ENCODE measurements at regions not wholly inside any gene's neighbourhood (a gene's known extent, or its start where the extent isn't known, plus 50 kb on each side); places are given as distances from the start of the nearest gene placed in this dataset.

DNA sequence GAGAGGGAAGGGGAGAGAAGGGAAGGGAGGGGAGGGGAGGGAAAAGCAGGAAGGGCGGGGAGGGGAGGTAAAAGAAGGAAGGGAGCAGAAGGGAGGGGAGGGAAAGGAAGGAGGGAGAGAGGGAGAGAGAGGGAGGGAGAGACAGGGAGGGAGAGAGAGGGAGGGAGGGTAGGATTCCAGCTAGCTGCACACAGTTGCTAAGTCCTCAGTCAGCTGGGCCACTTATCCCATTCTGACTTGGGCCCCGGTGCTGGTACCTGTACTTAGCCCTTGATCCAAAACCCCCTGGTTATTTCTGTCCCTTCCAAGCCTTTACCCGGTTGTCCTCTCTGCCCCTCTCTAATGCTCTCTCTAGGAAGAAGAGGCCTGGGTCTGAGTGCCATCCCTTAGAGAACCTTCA, 211.4 kb downstream of the TTC32 start:
- ATAC-seq (no peak), DNase-seq (no peak)
- Mint-ChIP-seq H3K27me3 (ENCODE audit: low read depth) (no peaks in the 10 kb centered on the region), H3K4me1 (ENCODE audit: low read depth) (no peaks in the 10 kb centered on the region), H3K9me3 (no peaks in the 10 kb centered on the region), H3K36me3 (ENCODE audit: insufficient read depth) (no peaks in the 10 kb centered on the region), H3K4me3 (no peak overlapping the region)

DNA sequence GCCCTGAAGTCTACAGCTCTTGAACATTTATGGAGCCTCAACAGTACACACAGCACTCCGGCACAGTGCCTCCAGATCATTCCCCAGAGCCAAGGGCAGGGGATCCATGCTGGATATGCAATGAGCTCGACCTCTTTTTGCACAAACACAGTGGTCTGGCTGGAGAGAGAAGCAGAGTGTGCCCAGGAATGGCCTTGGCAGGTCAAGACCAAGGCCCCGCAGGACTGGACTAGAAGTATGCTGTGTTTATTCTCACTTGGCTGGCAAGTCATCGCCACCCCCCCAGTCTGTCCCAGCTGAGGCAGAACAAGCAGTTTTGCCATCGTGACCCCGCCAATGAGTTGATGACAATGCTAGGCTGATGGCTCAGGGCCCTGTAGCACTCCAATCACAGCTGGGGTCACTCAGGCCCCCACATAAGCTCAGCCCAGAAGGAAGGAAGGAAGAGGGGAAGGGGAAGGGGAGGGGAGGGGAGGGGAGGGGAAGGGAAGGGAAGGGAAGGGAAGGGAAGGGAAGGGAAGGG, 212.1 kb downstream of the TTC32 start:
- Mint-ChIP-seq H3K9me3 (no peaks in the 10 kb centered on the region), H3K4me3 (no peak overlapping the region), H3K27me3 (ENCODE audit: low read depth) (peaks cover 1% of the 10 kb centered on the region), H3K4me1 (ENCODE audit: low read depth) (no peaks in the 10 kb centered on the region), H3K36me3 (ENCODE audit: insufficient read depth) (no peaks in the 10 kb centered on the region)
- DNase-seq (no peak), ATAC-seq (no peak)

DNA sequence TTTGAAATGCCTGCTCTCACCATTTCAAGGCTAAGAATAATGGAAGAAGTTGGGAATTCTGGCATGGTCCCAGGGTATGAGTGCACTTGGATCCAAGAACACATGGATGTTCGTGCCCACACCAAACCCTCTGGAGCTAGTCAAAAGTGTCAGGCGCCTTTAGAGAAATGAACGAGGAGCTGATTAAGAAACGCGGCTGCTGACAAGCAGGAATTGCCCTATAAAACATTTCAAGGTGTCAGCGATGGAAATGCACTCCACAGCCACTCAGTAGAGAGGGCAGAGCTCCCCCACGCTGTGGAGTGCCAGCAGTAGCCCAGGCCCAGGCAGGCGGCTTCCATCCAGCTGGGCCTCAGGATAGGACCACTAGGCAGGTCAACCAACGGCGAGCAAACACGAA, 213.7 kb downstream of the TTC32 start:
- Mint-ChIP-seq H3K4me3 (no peak overlapping the region), H3K4me1 (ENCODE audit: low read depth) (no peaks in the 10 kb centered on the region), H3K9me3 (no peaks in the 10 kb centered on the region), H3K36me3 (ENCODE audit: insufficient read depth) (no peaks in the 10 kb centered on the region), H3K27me3 (ENCODE audit: low read depth) (peaks cover 5% of the 10 kb centered on the region)
- ATAC-seq: no peak
- DNase-seq: no peak

DNA sequence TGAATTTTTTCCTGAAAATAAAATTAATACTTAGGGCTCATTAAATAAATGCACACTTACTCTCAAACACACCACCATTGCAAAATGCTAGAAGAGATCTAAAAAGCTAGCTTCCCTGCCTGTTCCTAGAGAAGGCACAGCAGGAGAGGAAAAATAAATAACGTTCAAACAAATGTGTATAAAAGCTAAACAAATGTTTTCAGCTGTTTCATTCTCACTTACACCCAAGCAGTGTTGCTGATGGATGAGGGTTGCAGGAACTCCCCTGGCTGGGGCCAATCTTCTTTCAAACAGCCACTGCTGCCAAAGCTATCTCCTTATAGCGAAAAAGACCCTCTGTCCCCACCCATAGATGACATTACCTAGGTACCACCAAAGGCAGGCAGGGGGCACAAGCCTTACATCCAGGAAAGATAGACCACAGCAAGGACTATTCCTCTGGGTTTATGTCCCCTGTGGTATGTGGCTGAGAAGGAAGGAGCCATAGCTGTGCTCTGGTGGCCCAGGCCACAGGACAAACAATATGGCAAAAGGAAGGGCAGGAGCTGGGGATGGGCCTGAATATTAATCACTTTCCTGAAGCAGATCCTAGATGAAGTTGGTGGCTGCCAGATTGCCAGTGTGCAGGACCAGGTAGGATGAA, 214.6 kb downstream of the TTC32 start:
- H3K27me3 Mint-ChIP-seq (ENCODE audit: low read depth): peaks cover 5% of the 10 kb centered on the region
- H3K36me3 Mint-ChIP-seq (ENCODE audit: insufficient read depth): no peaks in the 10 kb centered on the region
- no peaks in the 10 kb centered on the region for H3K9me3 Mint-ChIP-seq
- no peaks in the 10 kb centered on the region for H3K4me1 Mint-ChIP-seq (ENCODE audit: low read depth)
- DNase-seq (no peak), ATAC-seq (no peak)
- H3K4me3 Mint-ChIP-seq: no peak overlapping the region

DNA sequence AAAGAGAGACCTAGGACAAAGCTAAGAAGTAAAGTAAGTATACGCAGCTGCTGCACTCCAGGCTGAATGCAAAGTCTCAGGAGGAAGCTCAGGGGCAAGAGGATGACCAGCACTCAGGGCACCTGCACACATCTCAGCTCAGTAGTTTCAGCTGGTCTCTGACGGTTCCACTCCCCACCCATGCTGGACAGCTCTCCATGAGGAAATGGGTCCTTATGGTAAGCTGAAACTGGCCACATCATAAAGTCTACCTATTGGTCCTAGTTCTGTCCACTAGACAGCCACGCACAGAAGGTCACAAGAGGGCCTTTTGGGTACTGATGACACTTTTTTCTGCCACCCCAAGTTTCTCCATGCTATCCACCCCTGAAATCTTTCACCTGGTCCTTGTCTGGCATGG, 215.3 kb downstream of the TTC32 start:
- H3K9me3 Mint-ChIP-seq: no peaks in the 10 kb centered on the region
- no peaks in the 10 kb centered on the region for H3K4me1 Mint-ChIP-seq (ENCODE audit: low read depth)
- H3K4me3 Mint-ChIP-seq: no peak overlapping the region
- no peaks in the 10 kb centered on the region for H3K36me3 Mint-ChIP-seq (ENCODE audit: insufficient read depth)
- DNase-seq: no peak
- ATAC-seq: no peak
- peaks cover 5% of the 10 kb centered on the region for H3K27me3 Mint-ChIP-seq (ENCODE audit: low read depth)

DNA sequence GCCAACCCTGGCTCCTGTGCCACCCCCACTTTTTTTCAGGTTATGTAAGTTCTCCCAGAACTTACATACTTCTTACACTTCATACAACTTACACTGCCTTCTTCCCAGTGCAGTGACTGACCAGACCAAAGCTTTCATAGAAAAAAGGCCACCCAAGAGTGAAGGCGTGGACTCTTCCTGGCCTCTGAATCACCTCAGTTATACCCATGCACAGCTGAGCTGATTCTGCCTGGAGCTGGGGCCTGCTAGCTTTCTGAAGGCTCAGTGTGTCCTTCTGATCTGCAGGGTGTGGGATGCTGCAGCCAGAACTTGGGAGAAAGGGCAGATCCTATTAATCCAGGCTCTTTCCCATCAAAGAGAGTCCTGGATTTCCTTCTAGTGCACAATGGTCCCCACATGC, 216.1 kb downstream of the TTC32 start:
- no peaks in the 10 kb centered on the region for H3K9me3 Mint-ChIP-seq
- DNase-seq (no peak), ATAC-seq (no peak)
- no peak overlapping the region for H3K4me3 Mint-ChIP-seq
- no peaks in the 10 kb centered on the region for H3K4me1 Mint-ChIP-seq (ENCODE audit: low read depth)
- H3K36me3 Mint-ChIP-seq (ENCODE audit: insufficient read depth): no peaks in the 10 kb centered on the region
- peaks cover 5% of the 10 kb centered on the region for H3K27me3 Mint-ChIP-seq (ENCODE audit: low read depth)

DNA sequence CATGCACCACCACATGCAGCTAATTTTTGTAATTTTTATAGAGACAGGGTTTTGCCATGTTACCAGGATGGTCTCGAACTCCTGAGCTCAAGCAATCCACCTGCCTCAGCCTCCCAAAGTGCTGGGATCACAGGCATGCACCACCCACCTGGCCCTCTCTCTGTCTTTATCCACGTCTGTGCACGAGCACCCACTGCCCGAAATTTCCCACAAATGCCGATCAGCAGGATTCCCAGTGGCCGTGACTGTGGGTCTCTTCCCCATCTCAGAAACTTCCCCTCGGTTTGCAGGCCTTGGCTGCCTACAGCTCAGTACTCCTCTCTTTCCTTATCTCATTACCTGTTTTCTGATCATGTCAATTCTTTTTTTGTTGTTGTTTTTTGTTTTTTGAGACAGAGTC, 217.3 kb downstream of the TTC32 start:
- H3K9me3 Mint-ChIP-seq: no peaks in the 10 kb centered on the region
- H3K4me3 Mint-ChIP-seq: no peak overlapping the region
- H3K4me1 Mint-ChIP-seq (ENCODE audit: low read depth): no peaks in the 10 kb centered on the region
- DNase-seq (no peak), ATAC-seq (no peak)
- H3K27me3 Mint-ChIP-seq (ENCODE audit: low read depth): peaks cover 5% of the 10 kb centered on the region
- no peaks in the 10 kb centered on the region for H3K36me3 Mint-ChIP-seq (ENCODE audit: insufficient read depth)

DNA sequence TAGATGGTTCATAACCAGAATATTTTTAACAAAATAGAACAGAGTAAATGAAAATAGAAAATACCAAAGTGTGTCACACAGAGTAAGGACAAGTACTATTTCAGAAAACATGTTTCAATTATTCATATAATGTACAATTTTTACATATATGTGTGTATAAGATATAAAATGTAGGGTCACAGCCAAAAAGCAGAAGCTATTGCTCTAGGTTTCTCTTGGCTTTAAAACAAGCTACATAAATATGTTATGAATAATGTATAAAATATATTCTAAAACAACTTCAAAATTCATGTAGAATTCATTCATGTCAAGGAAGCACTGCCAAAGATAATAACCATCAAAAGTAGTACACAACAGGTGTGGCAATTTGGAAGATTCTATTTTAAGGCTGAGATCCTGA, 218.2 kb downstream of the TTC32 start:
- no peak for ATAC-seq
- no peak overlapping the region for H3K4me3 Mint-ChIP-seq
- DNase-seq: no peak
- no peaks in the 10 kb centered on the region for H3K36me3 Mint-ChIP-seq (ENCODE audit: insufficient read depth)
- no peaks in the 10 kb centered on the region for H3K4me1 Mint-ChIP-seq (ENCODE audit: low read depth)
- no peaks in the 10 kb centered on the region for H3K9me3 Mint-ChIP-seq
- peaks cover 5% of the 10 kb centered on the region for H3K27me3 Mint-ChIP-seq (ENCODE audit: low read depth)

DNA sequence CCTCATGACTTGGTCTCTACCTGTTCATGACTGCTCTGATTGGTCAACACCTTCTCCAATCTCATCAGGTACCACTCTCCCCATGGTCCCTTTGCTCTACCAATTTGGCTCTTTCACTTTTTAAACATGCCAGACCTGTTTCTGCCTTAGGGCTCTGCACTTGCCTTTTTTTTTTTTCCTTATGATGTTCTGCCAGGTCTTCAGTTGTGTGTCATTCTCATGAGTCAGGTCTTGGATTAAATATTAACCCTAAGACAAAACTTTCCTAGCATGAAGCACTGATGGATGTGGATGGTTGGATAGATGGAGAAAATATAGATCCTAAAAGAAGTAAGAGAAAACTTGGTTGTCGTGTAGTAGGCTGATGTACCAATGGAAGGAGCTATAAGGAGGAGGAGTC, 219.3 kb downstream of the TTC32 start:
- Mint-ChIP-seq H3K36me3 (ENCODE audit: insufficient read depth) (no peaks in the 10 kb centered on the region), H3K4me3 (no peak overlapping the region), H3K4me1 (ENCODE audit: low read depth) (no peaks in the 10 kb centered on the region), H3K9me3 (no peaks in the 10 kb centered on the region), H3K27me3 (ENCODE audit: low read depth) (peaks cover 5% of the 10 kb centered on the region)
- no peak for DNase-seq
- ATAC-seq: no peak

DNA sequence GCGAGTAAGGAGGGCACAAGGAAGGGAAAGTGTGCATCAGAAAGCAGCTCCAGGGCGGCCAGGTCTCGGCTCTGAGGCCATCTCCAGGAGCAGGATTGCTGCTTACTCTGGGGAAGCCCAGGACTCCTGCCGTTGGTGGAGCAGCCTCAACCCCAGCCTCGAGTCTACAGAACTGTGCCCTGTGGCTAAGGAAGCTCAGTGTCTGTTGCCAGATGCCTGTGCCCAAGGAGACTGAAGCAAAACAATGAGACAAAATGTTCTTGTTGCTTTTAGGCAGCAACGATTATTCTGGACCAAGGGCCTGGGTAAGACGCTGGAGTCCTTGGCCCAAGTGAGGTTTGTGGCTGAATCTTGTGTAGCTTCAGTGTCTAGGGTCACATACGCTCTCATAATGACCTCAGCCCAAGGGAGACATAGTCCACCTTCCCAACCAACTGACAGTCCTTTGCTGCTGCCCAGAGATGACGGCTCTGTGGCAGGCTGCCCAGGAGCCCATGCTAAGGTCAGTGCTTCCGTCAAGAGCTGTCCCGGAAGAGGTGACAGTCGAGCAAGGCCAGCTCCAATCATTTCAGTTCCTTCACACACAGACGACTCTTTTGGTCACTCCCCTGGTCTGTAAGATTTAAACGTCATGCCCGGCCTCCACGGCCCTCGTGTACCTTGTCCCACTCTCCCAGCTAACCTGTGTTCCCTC, 223.8 kb downstream of the TTC32 start:
- no peaks in the 10 kb centered on the region for H3K36me3 Mint-ChIP-seq (ENCODE audit: insufficient read depth)
- no peaks in the 10 kb centered on the region for H3K9me3 Mint-ChIP-seq
- H3K4me1 Mint-ChIP-seq (ENCODE audit: low read depth): no peaks in the 10 kb centered on the region
- H3K4me3 Mint-ChIP-seq: no peak overlapping the region
- ATAC-seq (no peak), DNase-seq (no peak)
- peaks cover 6% of the 10 kb centered on the region for H3K27me3 Mint-ChIP-seq (ENCODE audit: low read depth)

DNA sequence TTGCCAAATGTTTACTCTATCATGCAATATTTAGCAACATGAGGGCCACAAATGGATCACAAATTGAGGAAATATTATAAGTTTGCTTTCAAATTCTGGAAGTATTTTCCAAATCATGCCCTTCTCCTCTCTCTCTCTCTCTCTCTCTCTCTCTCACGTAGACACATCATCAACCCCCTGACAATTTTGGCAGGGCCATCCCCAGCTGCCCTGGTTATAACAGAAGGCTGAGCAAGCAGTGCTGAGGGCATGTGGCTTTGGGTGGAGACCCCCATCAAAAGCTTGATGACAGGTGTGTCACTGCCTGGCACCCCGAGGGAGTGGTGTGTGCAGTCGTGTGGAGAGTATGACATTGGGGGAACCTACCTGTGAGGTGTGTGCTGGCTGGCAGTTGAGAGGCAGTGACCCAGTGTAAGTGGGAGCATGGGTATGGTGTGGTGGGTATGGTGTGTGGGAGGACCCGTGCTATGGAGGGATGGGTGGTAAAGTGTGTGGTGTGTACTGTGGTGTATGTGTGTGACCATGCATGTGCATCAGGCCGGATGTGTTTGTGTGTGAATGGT, 224.5 kb downstream of the TTC32 start:
- Mint-ChIP-seq H3K4me3 (no peak overlapping the region), H3K36me3 (ENCODE audit: insufficient read depth) (no peaks in the 10 kb centered on the region), H3K4me1 (ENCODE audit: low read depth) (no peaks in the 10 kb centered on the region), H3K27me3 (ENCODE audit: low read depth) (peaks cover 6% of the 10 kb centered on the region), H3K9me3 (no peaks in the 10 kb centered on the region)
- DNase-seq (no peak), ATAC-seq (no peak)

DNA sequence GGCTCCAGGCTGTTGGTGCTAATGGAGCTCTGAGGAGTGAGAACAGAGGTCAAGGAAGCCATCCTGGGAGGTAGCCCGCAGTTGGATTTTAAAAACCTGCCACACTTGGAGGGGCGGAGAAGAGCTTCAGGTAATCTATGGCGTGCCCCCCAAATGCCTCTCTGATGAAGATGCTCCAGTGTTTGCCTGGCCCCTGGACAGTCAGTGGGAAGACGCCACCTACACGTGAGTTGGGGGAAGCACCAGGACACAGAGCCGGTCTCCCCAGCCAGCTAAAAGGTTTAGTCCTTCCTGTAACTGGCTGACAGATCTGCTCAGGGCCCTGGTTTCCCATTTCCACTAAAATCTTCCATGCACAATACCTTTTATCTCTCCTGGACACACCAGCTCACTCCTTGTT, 225.0 kb downstream of the TTC32 start:
- Mint-ChIP-seq H3K4me3 (no peak overlapping the region), H3K36me3 (ENCODE audit: insufficient read depth) (no peaks in the 10 kb centered on the region), H3K9me3 (no peaks in the 10 kb centered on the region), H3K4me1 (ENCODE audit: low read depth) (no peaks in the 10 kb centered on the region), H3K27me3 (ENCODE audit: low read depth) (peaks cover 6% of the 10 kb centered on the region)
- DNase-seq (no peak), ATAC-seq (no peak)

DNA sequence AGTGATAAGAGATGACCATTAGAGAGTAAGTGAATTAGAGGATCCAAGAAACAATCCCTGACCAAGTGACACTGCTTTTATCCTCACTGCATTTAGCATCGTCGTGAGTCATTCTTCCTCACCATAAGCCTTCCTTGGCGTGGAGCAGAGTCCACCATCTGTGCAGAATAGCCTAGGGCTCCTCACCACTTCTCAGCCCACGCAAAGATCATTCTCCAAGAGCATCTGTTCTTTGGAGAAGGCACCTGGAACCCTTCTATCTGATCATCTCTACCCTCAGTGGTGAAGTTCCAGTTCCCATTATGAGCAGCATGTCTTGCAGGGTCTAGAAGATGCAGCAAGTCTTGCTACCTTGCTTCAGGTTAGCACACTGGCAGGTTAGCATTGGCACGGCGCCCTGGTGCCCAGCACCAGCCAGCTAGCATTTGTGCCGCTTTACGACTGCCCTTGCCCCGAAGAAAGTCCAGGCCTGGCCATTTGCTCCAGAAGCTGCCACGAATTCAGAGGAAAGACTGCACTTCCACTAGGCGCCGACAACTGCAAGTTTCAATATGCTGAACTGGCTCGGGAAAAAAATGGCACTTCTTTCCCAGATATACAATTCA, 225.8 kb downstream of the TTC32 start:
- Mint-ChIP-seq H3K4me3 (no peak overlapping the region), H3K27me3 (ENCODE audit: low read depth) (peaks cover 6% of the 10 kb centered on the region), H3K9me3 (no peaks in the 10 kb centered on the region), H3K36me3 (ENCODE audit: insufficient read depth) (no peaks in the 10 kb centered on the region), H3K4me1 (ENCODE audit: low read depth) (no peaks in the 10 kb centered on the region)
- no peak for DNase-seq
- no peak for ATAC-seq

DNA sequence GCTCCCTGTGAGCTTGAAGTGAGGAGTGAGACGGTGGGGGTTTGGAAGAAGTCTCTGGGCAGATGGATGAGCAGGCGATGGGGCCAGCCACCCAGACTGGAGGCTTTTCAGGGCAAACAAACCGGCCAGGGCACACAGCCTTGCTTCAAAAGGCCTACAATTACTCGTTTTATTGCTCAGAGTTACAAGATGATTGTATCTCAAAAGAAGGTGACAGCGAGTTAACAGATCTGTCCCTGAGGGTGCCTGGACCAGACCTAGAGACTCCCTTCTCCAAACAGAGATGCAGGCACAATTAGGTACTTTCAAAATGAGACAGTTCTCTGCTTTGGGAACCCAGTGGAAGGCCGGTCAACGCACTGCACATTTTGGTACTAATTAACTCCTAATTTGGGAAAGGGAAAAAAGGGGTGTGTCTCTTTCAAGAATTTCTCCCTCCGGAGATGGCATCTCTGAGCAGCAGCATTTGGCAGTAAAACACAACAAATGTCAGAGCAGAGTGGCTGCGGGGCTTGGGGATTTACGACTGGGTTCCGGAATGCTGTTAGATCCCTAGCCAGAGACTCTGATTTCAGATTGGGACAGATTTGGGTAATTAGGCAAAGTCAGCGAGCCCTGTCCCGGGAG, 226.7 kb downstream of the TTC32 start:
- no peaks in the 10 kb centered on the region for H3K36me3 Mint-ChIP-seq (ENCODE audit: insufficient read depth)
- DNase-seq (no peak), ATAC-seq (no peak)
- no peak overlapping the region for H3K4me3 Mint-ChIP-seq
- H3K27me3 Mint-ChIP-seq (ENCODE audit: low read depth): peaks cover 6% of the 10 kb centered on the region
- no peaks in the 10 kb centered on the region for H3K9me3 Mint-ChIP-seq
- no peaks in the 10 kb centered on the region for H3K4me1 Mint-ChIP-seq (ENCODE audit: low read depth)
